OCI-LY1 (cell line): ENCODE measurements at regions not wholly inside any gene's neighbourhood (a gene's known extent, or its start where the extent isn't known, plus 50 kb on each side); places are given as distances from the start of the nearest gene placed in this dataset.
"Not testable (repeated sequence)": the region's sequence is repeated elsewhere in the genome, so short reads cannot be mapped to it uniquely, and the experiment has no call there.

Experiments
- H2AFZ ChIP-seq: fragments of 200-600 bp; sonication (generic), shearing (Covaris generic); 2 replicates; pipeline ENCODE4 v1.6.0; 2014; ENCODE audit warnings: antibody characterized with exemption, mild to moderate bottlenecking, low read length
- H3F3A ChIP-seq: fragments of 200-600 bp; sonication (generic), shearing (Covaris generic); 2 replicates; pipeline ENCODE4 v1.6.0; 2014; ENCODE audit warnings: mild to moderate bottlenecking, antibody characterized with exemption, low read length, moderate library complexity; ENCODE audit not compliant: insufficient read depth
- H3K27ac ChIP-seq: fragments of 200-600 bp; sonication (generic); 2 replicates; pipeline ENCODE4 v1.5.1; 2014; ENCODE audit warnings: low read length, mixed run types, mild to moderate bottlenecking, low read depth; ENCODE audit not compliant: poor library complexity, severe bottlenecking
- H3K27me3 ChIP-seq: fragments of 200-600 bp; sonication (generic); 2 replicates; pipeline ENCODE4 v1.6.0; 2014; ENCODE audit warnings: antibody characterized with exemption, mild to moderate bottlenecking, low read length, moderate library complexity; ENCODE audit not compliant: insufficient read depth
- H3K36me3 ChIP-seq: fragments of 200-600 bp; sonication (generic); 2 replicates; pipeline ENCODE4 v1.6.1; 2014; ENCODE audit warnings: mild to moderate bottlenecking, antibody characterized with exemption, low read length, moderate library complexity, mixed read lengths; ENCODE audit not compliant: insufficient read depth
- H3K4me1 ChIP-seq: fragments of 200-600 bp; sonication (generic); 2 replicates; pipeline ENCODE4 v1.5.1; 2014; ENCODE audit warnings: mild to moderate bottlenecking, low read length, moderate library complexity; ENCODE audit not compliant: insufficient read depth, severe bottlenecking
- H3K4me2 ChIP-seq: fragments of 200-600 bp; sonication (generic), shearing (Covaris generic); 2 replicates; pipeline ENCODE4 v1.6.1; 2014; ENCODE audit warnings: low read length
- H3K4me3 ChIP-seq: fragments of 200-600 bp; sonication (generic); 2 replicates; pipeline ENCODE4 v1.5.1; 2014; ENCODE audit warnings: low read length, low read depth, mild to moderate bottlenecking, mixed read lengths; ENCODE audit not compliant: poor library complexity, severe bottlenecking
- H3K79me2 ChIP-seq: fragments of 200-600 bp; shearing (Covaris generic); 2 replicates; pipeline ENCODE4 v1.6.1; 2016; ENCODE audit warnings: mixed run types, low read length, mixed read lengths; ENCODE audit not compliant: insufficient read depth
- H3K9ac ChIP-seq: fragments of 200-600 bp; sonication (generic), shearing (Covaris generic); 2 replicates; pipeline ENCODE4 v1.6.1; 2014; ENCODE audit warnings: mild to moderate bottlenecking, low read length, mixed read lengths
- H3K9me2 ChIP-seq: fragments of 200-600 bp; sonication (generic), shearing (Covaris generic); 2 replicates; pipeline ENCODE4 v1.6.1; 2014; ENCODE audit warnings: low read depth, mild to moderate bottlenecking, low read length, mixed read lengths
- H3K9me3 ChIP-seq: fragments of 200-600 bp; shearing (Covaris generic); 2 replicates; pipeline ENCODE4 v1.6.1; 2014; ENCODE audit warnings: low read length, mixed read lengths
- H4K20me1 ChIP-seq: fragments of 200-600 bp; sonication (generic), shearing (Covaris generic); 2 replicates; pipeline ENCODE4 v1.6.0; 2016; ENCODE audit warnings: mild to moderate bottlenecking, low read length; ENCODE audit not compliant: insufficient read depth
- EZH2 ChIP-seq: fragments of 200-600 bp; sonication (generic), shearing (Covaris generic); IDR thresholded peaks from 2 replicates; pipeline ENCODE4 v1.8.0; 2017; ENCODE audit warnings: borderline replicate concordance, mixed run types, mild to moderate bottlenecking, antibody characterized with exemption, low read length, moderate library complexity, mixed read lengths
- TF ChIP-seq, protein P1 (sequence below): fragments of 200-600 bp; sonication (generic), shearing (Covaris generic); IDR thresholded peaks from 2 replicates; pipeline ENCODE4 v1.5.1; 2017; ENCODE audit warnings: mild to moderate bottlenecking, antibody characterized with exemption, low read length, moderate library complexity, mixed read lengths

DNA sequence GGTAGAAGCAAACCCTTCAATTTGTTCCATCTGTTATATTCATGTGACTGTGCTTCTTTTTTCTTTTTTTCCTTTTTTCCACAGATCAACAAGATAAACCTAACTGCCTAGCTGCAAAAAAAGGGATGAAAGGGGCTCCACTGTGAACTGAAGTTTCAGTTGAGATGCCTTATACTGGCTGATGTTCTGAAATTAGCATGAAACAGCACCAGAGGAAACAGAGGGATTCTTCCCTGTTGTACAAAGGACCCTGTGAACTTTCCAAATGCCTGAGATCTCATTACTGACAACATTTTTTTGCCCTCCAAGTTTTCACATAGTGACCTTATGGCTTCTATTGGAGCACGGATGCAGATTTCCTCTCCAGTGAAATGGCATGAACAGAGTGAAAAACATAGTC, 302.7 kb upstream of the TFAP2D start:
- Histone ChIP-seq H3K27me3 (no peaks in the 10 kb centered on the region), H3K4me2 (no peak overlapping the region), H3K9me2 (no peaks in the 10 kb centered on the region), H2AFZ (no peak overlapping the region), H3K36me3 (no peaks in the 10 kb centered on the region), H3F3A (no peaks in the 10 kb centered on the region), H3K27ac (no peak overlapping the region), H3K4me3 (no peak overlapping the region), H3K9ac (no peak overlapping the region), H3K79me2 (no peaks in the 10 kb centered on the region), H3K9me3 (no peaks in the 10 kb centered on the region), H3K4me1 (no peaks in the 10 kb centered on the region), H4K20me1 (no peaks in the 10 kb centered on the region)
- TF ChIP-seq, protein P1, sequence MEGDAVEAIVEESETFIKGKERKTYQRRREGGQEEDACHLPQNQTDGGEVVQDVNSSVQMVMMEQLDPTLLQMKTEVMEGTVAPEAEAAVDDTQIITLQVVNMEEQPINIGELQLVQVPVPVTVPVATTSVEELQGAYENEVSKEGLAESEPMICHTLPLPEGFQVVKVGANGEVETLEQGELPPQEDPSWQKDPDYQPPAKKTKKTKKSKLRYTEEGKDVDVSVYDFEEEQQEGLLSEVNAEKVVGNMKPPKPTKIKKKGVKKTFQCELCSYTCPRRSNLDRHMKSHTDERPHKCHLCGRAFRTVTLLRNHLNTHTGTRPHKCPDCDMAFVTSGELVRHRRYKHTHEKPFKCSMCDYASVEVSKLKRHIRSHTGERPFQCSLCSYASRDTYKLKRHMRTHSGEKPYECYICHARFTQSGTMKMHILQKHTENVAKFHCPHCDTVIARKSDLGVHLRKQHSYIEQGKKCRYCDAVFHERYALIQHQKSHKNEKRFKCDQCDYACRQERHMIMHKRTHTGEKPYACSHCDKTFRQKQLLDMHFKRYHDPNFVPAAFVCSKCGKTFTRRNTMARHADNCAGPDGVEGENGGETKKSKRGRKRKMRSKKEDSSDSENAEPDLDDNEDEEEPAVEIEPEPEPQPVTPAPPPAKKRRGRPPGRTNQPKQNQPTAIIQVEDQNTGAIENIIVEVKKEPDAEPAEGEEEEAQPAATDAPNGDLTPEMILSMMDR, result no peak
- TF ChIP-seq EZH2, result no peak

DNA sequence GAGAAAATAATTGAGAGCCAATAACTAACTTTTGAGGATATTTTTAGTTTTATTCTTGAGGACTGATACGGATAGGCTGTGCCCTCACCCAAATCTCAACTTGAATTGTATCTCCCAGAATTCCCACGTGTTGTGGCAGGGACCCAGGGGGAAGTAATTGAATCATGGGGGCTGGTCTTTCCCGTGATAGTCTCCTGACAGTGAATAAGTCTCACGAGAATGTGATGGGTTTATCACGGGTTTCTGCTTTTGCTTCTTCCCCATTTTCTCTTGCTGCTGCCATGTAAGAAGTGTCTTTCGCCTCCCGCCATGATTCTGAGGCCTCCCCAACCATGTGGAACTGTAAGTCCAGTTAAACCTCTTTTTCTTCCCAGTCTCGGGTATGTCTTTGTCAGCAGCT, 292.3 kb upstream of the TFAP2D start:
- not testable (repeated sequence) for H3K27me3 ChIP-seq, H2AFZ ChIP-seq, H3K27ac ChIP-seq, H3K4me1 ChIP-seq, H3K9ac ChIP-seq, H4K20me1 ChIP-seq, H3K4me3 ChIP-seq, H3K79me2 ChIP-seq, H3F3A ChIP-seq, H3K36me3 ChIP-seq, H3K9me3 ChIP-seq, H3K9me2 ChIP-seq, H3K4me2 ChIP-seq

DNA sequence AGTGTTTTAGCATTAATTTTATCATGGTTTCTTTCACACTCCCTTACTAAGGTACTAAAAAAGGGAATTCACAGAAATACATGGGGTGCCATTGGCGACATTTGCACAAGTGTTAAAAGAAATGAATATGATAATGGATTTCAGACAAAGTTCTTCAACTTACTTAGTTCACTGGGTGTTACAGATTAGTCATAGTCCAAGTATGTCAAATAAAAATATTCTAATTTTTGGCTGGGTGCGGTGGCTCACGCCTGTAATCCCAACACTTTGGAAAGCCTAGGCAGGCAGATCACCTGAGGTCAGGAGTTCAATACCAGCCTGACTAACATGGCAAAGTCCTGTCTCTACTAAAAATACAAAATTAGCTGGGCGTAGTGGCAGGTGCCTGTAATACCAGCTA, 286.1 kb upstream of the TFAP2D start:
- Histone ChIP-seq H3K9me2 (no peaks in the 10 kb centered on the region), H3K79me2 (no peaks in the 10 kb centered on the region), H3K4me3 (no peak overlapping the region), H3K27me3 (no peaks in the 10 kb centered on the region), H3K27ac (no peak overlapping the region), H4K20me1 (no peaks in the 10 kb centered on the region), H3K9me3 (no peaks in the 10 kb centered on the region), H3K4me1 (no peaks in the 10 kb centered on the region), H3F3A (no peaks in the 10 kb centered on the region), H3K36me3 (no peaks in the 10 kb centered on the region), H3K9ac (no peak overlapping the region), H2AFZ (no peak overlapping the region), H3K4me2 (no peak overlapping the region)
- TF ChIP-seq EZH2, result no peak
- TF ChIP-seq, protein P1, result no peak

DNA sequence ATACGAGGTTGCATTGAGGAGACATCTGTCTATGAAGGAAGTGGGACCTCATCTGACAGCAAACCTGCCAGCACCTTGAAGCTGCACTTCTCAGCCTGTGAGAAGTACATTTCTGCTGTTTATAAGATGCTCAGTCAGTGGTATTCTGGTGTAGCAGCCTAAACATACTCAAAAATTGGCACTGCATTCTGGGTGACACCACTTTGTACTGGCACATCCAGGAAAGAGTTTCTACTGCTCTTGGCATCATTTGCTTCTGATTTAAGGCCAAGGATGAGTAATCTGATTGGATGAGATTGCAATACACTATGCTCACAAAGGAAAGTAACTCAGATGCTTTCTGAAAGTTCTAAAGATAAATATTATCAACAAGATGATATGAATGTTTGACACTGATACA, 275.4 kb upstream of the TFAP2D start:
- Histone ChIP-seq H3K4me2 (no peak overlapping the region), H3K4me1 (no peaks in the 10 kb centered on the region), H3K4me3 (no peak overlapping the region), H3K27me3 (no peaks in the 10 kb centered on the region), H4K20me1 (no peaks in the 10 kb centered on the region), H3F3A (no peaks in the 10 kb centered on the region), H3K9me2 (no peaks in the 10 kb centered on the region), H3K36me3 (no peaks in the 10 kb centered on the region), H3K27ac (no peak overlapping the region), H3K79me2 (no peaks in the 10 kb centered on the region), H3K9ac (no peak overlapping the region), H2AFZ (no peak overlapping the region), H3K9me3 (no peaks in the 10 kb centered on the region)
- TF ChIP-seq, protein P1, result no peak
- no peak for TF ChIP-seq EZH2
